IPS-NIHi11 (cell line): ENCODE measurements at regions not wholly inside any gene's neighbourhood (a gene's known extent, or its start where the extent isn't known, plus 50 kb on each side); places are given as distances from the start of the nearest gene placed in this dataset.
"Not testable (repeated sequence)": the region's sequence is repeated elsewhere in the genome, so short reads cannot be mapped to it uniquely, and the experiment has no call there.

Experiments
- DNase-seq: peaks from one replicate; pipeline ENCODE4 v3.0.0; 2012; ENCODE audit warnings: mixed read lengths, low spot score

GRCh38 chr5:167939686-167940085, 351.8 kb upstream of the WWC1 start:
- no peak for DNase-seq

- DNase-seq, result no peak
Measured at GRCh38 chr5:167940911-167941310, 350.5 kb upstream of the WWC1 start.

- not testable (repeated sequence) for DNase-seq
Measured at GRCh38 chr5:167941556-167941955, 349.9 kb upstream of the WWC1 start.

GRCh38 chr5:167943343-167943742, 348.1 kb upstream of the WWC1 start:
- no peak for DNase-seq

- no peak for DNase-seq
Measured at GRCh38 chr5:167944121-167944852, 347.2 kb upstream of the WWC1 start.

GRCh38 chr5:167945542-167946384, 345.7 kb upstream of the WWC1 start:
- DNase-seq, result no peak

GRCh38 chr5:167947306-167947705, 344.1 kb upstream of the WWC1 start:
- DNase-seq, result no peak

- DNase-seq, result no peak
Measured at GRCh38 chr5:167948251-167948650, 343.2 kb upstream of the WWC1 start.

- DNase-seq, result no peak
Measured at GRCh38 chr5:167949435-167949834, 342.0 kb upstream of the WWC1 start.

GRCh38 chr5:167950126-167950721, 341.2 kb upstream of the WWC1 start:
- DNase-seq, result no peak

- no peak for DNase-seq
Measured at GRCh38 chr5:167951116-167951515, 340.3 kb upstream of the WWC1 start.

- peak; percentile 31 for DNase-seq
Measured at GRCh38 chr5:167952278-167952995, 339.0 kb upstream of the WWC1 start.

- DNase-seq, result peak; percentile 24
Measured at GRCh38 chr5:167953151-167953798, 338.2 kb upstream of the WWC1 start.

GRCh38 chr5:167961731-167962130, 329.7 kb upstream of the WWC1 start:
- DNase-seq, result no peak

- no peak for DNase-seq
Measured at GRCh38 chr5:167964529-167964928, 326.9 kb upstream of the WWC1 start.

- DNase-seq, result no peak
Measured at GRCh38 chr5:167965710-167966109, 325.7 kb upstream of the WWC1 start.

GRCh38 chr5:167966979-167967378, 324.5 kb upstream of the WWC1 start:
- DNase-seq, result no peak

- DNase-seq, result peak; percentile 21
Measured at GRCh38 chr5:167967494-167968177, 323.8 kb upstream of the WWC1 start.

GRCh38 chr5:167968837-167969236, 322.6 kb upstream of the WWC1 start:
- DNase-seq, result no peak

- no peak for DNase-seq
Measured at GRCh38 chr5:167969998-167970397, 321.4 kb upstream of the WWC1 start.

GRCh38 chr5:167971706-167972105, 319.7 kb upstream of the WWC1 start:
- DNase-seq, result no peak
